ENCODE measurements at regions not wholly inside any gene's neighbourhood (a gene's known extent, or its start where the extent isn't known, plus 50 kb on each side); places are given as distances from the start of the nearest gene placed in this dataset.

GRCh38 chr5:17694371-17694770 is 60.1 kb downstream of the TAF11L14 start:
- no peak for TF ChIP-seq CHD1 (IDR thresholded peaks at IDR 0.05; ENCODE audit: low read depth, low read length)
- no peak for TF ChIP-seq SMC3 (IDR thresholded peaks at IDR 0.05; ENCODE audit: low read depth, low read length)
- no peak for TF ChIP-seq CTCF (conservative IDR thresholded peaks at IDR 0.05; ENCODE audit: low read depth, low read length)
- no peak for TF ChIP-seq RFX5 (IDR thresholded peaks at IDR 0.05; ENCODE audit: low read depth, low read length)
- no peak for TF ChIP-seq ELK1 (IDR thresholded peaks at IDR 0.05; ENCODE audit: borderline replicate concordance, low read depth, low read length)

Data from IMR-90 (cell line).